H1 (cell line): ENCODE measurements at regions not wholly inside any gene's neighbourhood (a gene's known extent, or its start where the extent isn't known, plus 50 kb on each side); places are given as distances from the start of the nearest gene placed in this dataset.

ENCODE experiments used
- ATF3 ChIP-seq: IDR thresholded peaks from 2 replicates; pipeline ENCODE4 v1.6.1; 2011; ENCODE audit warnings: low read depth, mild to moderate bottlenecking, low read length; ENCODE audit not compliant: insufficient read depth
- CHD7 ChIP-seq: fragments of 300-600 bp; sonication (generic); IDR thresholded peaks from 2 replicates; pipeline ENCODE4 v1.7.1; 2012; ENCODE audit warnings: low read length, moderate library complexity, mild to moderate bottlenecking, inconsistent platforms; ENCODE audit not compliant: insufficient replicate concordance
- HDAC2 ChIP-seq, 2 experiments: fragments of 300-600 bp in 1 of 2; sonication (generic) in 1 of 2; IDR thresholded peaks; 2 replicates each; pipeline ENCODE4 v1.6.1; 2011 to 2012; ENCODE audit warnings: low read depth in 2 of 2, low read length in 2 of 2, mild to moderate bottlenecking in 2 of 2, moderate library complexity in 2 of 2, borderline replicate concordance in 1 of 2, inconsistent platforms in 1 of 2
- MAFK ChIP-seq: IDR thresholded peaks from 2 replicates; pipeline ENCODE4 v1.6.1; 2012; ENCODE audit warnings: low read depth, mild to moderate bottlenecking, improper control_type of control experiment, low read length
- RBBP5 ChIP-seq: IDR thresholded peaks from 2 replicates; pipeline ENCODE4 v1.7.1; 2012; ENCODE audit warnings: low read depth, mild to moderate bottlenecking, inconsistent platforms, low read length, moderate library complexity, borderline replicate concordance
- SP1 ChIP-seq: IDR thresholded peaks from 2 replicates; pipeline ENCODE4 v1.6.1; 2011; ENCODE audit warnings: low read depth, low read length
- SUZ12 ChIP-seq: fragments of 200-600 bp; sonication (generic); IDR thresholded peaks from 2 replicates; pipeline ENCODE4 v1.6.1; 2012; ENCODE audit warnings: mild to moderate bottlenecking, inconsistent platforms, low read length, moderate library complexity, mixed read lengths

- TF ChIP-seq CHD7, result no peak
- TF ChIP-seq SP1, result no peak
- no peak for TF ChIP-seq RBBP5
- no peak for TF ChIP-seq ATF3
- no peak for TF ChIP-seq MAFK
- no peak for TF ChIP-seq SUZ12
- no peak for TF ChIP-seq HDAC2 (IDR thresholded peaks at IDR 0.05; ENCODE audit: borderline replicate concordance in 1 of 2, low read depth in 2 of 2, low read length in 2 of 2)
Measured at GRCh38 chr14:101220921-101221510, 317.5 kb upstream of the RTL1 start (continued).
